Mucosa of descending colon (tissue), 3 donors: ENCODE measurements at regions not wholly inside any gene's neighbourhood (a gene's known extent, or its start where the extent isn't known, plus 50 kb on each side); places are given as distances from the start of the nearest gene placed in this dataset.

ENCODE experiments used
- ATAC-seq: fragments of 200-7000 bp; cut with Tn5 transposase; one replicate; pipeline ENCODE4 v1.9.1; 2020; ENCODE audit warnings: mild to moderate bottlenecking, moderate library complexity
- DNase-seq, 3 donors: peaks; one replicate each; pipeline ENCODE4 v3.0.0-alpha.2; 2020
- H3K36me3 ChIP-seq: fragments of 200-600 bp; one replicate; pipeline ENCODE4 v1.8.0; 2021; ENCODE audit warnings: low read depth, mild to moderate bottlenecking
- H3K4me1 ChIP-seq: fragments of 200-600 bp; one replicate; pipeline ENCODE4 v1.8.0; 2021; ENCODE audit warnings: low read depth, mild to moderate bottlenecking
- H3K4me3 ChIP-seq: fragments of 200-600 bp; one replicate; pipeline ENCODE4 v1.8.0; 2021; ENCODE audit warnings: mild to moderate bottlenecking
- H3K9me3 ChIP-seq: fragments of 200-600 bp; one replicate; pipeline ENCODE4 v1.8.0; 2021; ENCODE audit warnings: mild to moderate bottlenecking
- intact Hi-C, 2 donors: fragments of 100-400 bp; cut with DNase I in 1 of 2; cut with micrococcal nuclease in 1 of 2; formaldehyde crosslinking; loops; one replicate each; pipeline versions ENCODE4 v1.11.0 to v1.11.1; 2022; cut with DNase I, micrococcal nuclease
- TF ChIP-seq, protein P1 (sequence below): fragments of 200-600 bp; IDR thresholded peaks from one replicate; pipeline ENCODE4 v1.8.0; 2022; ENCODE audit warnings: antibody characterized with exemption, mild to moderate bottlenecking
- donor health status: DM: no; HTN: no; CAD: no; lungs with moderate emphysema.
- donor health status: DM: no; HTN: no; CAD: no.
- donor health status: DM: no; HTN: yes; CAD: no.

DNA sequence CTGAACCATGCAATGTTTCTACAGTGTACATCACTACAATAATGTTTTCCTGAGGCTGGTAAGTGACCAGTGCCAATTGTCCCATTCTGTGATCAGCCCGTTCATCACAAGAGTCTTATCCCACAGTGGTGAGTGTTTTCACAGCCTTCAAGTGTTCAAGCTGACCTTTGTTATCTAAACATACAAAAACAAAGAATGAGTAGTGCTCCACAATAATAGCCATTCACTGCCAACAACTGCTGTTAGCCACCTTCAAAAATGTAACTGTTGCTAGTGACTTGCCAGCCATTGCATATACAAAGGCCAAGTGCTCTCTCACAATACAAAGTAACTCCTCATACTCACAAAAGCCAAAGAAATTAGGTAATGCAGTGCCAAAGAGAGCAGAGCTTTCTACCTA, 1084.1 kb downstream of the FAM133A start:
- ATAC-seq (no peak), DNase-seq (no peak)
- TF ChIP-seq, protein P1, sequence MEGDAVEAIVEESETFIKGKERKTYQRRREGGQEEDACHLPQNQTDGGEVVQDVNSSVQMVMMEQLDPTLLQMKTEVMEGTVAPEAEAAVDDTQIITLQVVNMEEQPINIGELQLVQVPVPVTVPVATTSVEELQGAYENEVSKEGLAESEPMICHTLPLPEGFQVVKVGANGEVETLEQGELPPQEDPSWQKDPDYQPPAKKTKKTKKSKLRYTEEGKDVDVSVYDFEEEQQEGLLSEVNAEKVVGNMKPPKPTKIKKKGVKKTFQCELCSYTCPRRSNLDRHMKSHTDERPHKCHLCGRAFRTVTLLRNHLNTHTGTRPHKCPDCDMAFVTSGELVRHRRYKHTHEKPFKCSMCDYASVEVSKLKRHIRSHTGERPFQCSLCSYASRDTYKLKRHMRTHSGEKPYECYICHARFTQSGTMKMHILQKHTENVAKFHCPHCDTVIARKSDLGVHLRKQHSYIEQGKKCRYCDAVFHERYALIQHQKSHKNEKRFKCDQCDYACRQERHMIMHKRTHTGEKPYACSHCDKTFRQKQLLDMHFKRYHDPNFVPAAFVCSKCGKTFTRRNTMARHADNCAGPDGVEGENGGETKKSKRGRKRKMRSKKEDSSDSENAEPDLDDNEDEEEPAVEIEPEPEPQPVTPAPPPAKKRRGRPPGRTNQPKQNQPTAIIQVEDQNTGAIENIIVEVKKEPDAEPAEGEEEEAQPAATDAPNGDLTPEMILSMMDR: no peak
- H3K9me3 ChIP-seq: peaks cover 4% of the 10 kb centered on the region
- intact Hi-C loops: no loop called here
- H3K4me1 ChIP-seq: no peaks in the 10 kb centered on the region
- no peaks in the 10 kb centered on the region for H3K36me3 ChIP-seq
- no peak overlapping the region for H3K4me3 ChIP-seq

DNA sequence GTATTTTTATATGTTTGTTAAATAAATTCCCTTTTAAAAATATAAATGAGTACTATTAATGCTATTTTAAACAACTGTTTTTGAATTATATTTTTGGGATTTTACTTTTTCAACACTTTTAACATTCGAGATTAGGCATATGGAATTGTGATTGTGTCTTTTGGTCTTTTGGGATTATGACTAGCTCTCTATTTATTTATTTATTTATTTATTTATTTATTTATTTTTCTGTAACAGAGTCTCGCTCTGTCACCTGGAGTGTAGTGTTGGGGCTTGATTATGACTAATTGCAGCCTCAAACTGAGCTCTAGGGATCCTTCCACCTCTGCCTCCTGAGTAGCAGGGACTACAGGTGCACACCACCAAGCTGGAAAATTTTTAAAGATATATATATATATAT, 1101.6 kb downstream of the FAM133A start:
- DNase-seq (no peak), ATAC-seq (no peak)
- TF ChIP-seq, protein P1: no peak
- Histone ChIP-seq H3K36me3 (no peaks in the 10 kb centered on the region), H3K9me3 (no peaks in the 10 kb centered on the region), H3K4me1 (no peaks in the 10 kb centered on the region), H3K4me3 (no peak overlapping the region)
- intact Hi-C loops: no loop called here

DNA sequence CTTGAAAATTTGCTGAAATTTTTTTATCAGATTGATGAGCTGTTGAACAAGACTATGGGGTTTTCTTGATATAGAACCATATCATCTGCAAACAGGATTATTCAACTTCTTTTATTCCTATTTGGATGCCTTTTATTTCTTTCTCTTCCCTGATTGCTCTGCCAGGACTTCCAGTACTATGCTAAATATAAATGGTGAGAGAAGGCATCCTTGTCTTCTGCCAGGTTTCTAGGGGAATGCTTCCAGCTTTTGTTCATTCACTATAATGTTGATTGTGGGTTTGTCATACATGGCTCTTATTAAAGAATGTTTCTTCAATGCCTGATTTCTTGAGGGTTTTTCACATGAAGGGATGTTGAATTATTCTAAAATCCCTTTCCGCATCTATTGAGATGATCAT, 1139.5 kb downstream of the FAM133A start:
- ATAC-seq (no peak), DNase-seq (no peak)
- intact Hi-C loops: no loop called here
- Histone ChIP-seq H3K36me3 (no peaks in the 10 kb centered on the region), H3K9me3 (no peaks in the 10 kb centered on the region), H3K4me3 (no peak overlapping the region), H3K4me1 (no peaks in the 10 kb centered on the region)
- TF ChIP-seq, protein P1: no peak

DNA sequence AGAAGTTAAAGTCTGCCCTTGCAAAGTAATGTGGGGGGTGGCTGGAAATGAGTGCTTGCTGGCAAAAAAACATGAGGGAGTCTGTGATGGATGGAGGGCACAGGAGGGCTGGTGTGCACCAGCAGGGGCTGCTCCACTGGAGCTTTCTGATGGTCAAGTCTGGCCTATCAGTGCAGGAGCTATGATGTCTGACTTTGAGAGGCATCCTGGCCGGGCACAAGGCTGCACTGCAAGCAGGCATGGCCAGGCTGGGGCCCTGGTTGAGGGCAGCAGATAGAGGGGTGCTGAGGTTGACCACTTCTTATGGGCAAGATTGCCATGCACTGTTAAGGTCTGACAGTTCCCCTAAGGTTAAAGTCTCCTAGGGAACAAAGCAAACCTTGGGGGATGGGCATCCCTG, 1140.2 kb downstream of the FAM133A start:
- no peaks in the 10 kb centered on the region for H3K36me3 ChIP-seq
- intact Hi-C loops: no loop called here
- no peak for DNase-seq
- H3K4me1 ChIP-seq: no peaks in the 10 kb centered on the region
- TF ChIP-seq, protein P1: no peak
- H3K9me3 ChIP-seq: no peaks in the 10 kb centered on the region
- H3K4me3 ChIP-seq: no peak overlapping the region
- ATAC-seq: no peak

DNA sequence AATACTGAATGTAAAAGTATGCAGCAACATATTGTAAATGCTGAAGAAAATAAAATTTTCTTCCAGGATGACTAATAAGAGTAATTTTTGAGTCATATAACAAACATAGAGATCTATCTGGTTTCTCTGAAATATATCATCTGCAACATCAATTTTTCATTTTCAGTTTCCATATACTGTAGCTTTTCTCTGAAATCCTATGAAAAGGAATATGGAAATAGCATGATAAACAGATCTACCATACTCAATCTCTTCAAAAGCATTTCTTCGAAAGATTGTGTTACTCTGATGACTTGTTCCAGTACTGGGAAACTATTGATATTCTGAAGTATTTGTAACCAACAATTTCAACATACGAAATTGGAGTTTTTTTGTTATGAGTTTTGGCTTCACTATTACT, 1156.7 kb downstream of the FAM133A start:
- ATAC-seq: no peak
- intact Hi-C loops: no loop called here
- DNase-seq: no peak

DNA sequence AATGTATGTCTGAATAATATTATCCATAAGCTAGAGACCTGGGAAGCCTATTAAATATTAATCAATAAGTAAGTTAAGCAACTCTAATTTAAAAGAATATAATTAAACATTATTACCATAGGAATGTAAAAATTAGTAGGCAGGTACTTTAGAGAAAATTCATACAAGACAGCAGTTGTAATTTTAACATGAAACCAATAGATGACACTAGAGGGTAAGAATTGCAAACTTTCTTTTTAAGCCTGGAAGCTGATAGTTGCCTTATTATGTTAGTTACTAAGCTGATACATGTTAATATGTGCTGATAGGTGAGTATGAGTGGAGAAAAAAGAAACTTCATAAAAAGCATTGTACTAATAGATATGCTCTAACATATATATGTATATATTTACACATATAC, 1157.4 kb downstream of the FAM133A start:
- Histone ChIP-seq H3K4me3 (no peak overlapping the region), H3K4me1 (no peaks in the 10 kb centered on the region), H3K9me3 (no peaks in the 10 kb centered on the region), H3K36me3 (no peaks in the 10 kb centered on the region)
- intact Hi-C loops: no loop called here
- no peak for DNase-seq
- no peak for ATAC-seq
- TF ChIP-seq, protein P1: no peak

More for the DNA sequence above, 1156.7 kb downstream of the FAM133A start:
- Histone ChIP-seq H3K4me1 (no peaks in the 10 kb centered on the region), H3K9me3 (no peaks in the 10 kb centered on the region), H3K4me3 (no peak overlapping the region), H3K36me3 (no peaks in the 10 kb centered on the region)
- TF ChIP-seq, protein P1: no peak
